GM20000 (cell line): ENCODE measurements at regions not wholly inside any gene's neighbourhood (a gene's known extent, or its start where the extent isn't known, plus 50 kb on each side); places are given as distances from the start of the nearest gene placed in this dataset.

Experiments
- DNase-seq: peaks from one replicate; pipeline ENCODE4 v3.0.0; 2012; ENCODE audit warnings: low spot score
- CTCF ChIP-seq: IDR thresholded peaks from 2 replicates; pipeline ENCODE4 v1.5.1; 2012; ENCODE audit warnings: mild to moderate bottlenecking, control low read depth; ENCODE audit errors: extremely low read depth, missing control alignments

DNA sequence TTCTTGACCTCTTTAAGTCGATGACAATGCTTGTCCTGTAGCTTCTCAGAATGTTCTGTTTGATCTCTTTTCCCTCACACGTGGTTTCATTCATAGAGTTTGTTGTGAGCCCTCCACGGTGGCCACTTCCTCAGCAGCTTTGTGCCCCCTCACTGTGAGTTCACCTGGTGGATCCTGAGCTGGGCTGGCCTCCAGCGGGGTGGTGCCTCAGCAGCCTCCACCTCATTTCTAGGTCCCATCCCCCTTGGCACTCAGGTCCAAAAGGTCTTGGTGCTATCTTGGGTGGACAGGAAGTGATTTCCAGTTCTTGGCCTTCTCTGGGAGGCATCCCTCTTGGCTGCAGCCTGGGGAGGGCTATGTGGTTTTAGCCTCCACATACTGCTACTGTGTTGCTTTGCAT is 203.2 kb upstream of the WSCD1 start:
- no peak for DNase-seq
- TF ChIP-seq CTCF, result no peak

DNA sequence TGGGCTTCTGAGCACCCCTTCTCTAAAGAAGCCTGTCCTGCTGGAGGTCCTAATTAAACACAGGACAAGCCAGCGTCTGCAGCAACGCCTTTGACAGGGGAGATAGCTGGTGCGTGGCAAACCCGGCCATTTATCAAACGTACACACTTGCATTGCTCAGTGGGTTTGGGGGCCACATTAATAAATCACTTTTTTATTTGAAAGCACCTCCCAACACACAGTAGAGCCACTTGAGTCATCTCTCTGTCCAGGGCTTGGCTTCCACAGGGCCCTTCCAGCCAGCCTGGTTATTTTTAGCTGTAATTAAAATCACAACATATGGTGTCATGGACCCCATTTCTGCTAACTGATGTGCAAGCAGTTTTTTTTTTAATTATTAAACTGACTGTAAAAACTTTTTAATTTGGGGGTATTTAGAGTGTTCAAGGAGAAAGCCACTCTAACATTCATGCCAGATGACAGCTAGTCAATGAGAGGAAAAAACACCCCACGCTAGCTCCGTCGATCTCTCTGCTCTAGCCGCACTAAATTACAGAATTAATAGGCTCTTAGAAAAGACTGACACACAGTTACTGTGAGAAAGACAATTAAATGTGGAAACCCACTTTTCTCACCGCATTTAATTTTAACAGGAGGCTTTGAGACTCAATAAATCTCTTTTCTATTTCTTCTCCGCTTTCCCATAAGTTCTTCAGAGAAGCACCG is 201.0 kb upstream of the WSCD1 start:
- no peak for DNase-seq
- TF ChIP-seq CTCF, result no peak

- TF ChIP-seq CTCF, result no peak
- DNase-seq, result no peak
Measured at GRCh38 chr17:5870231-5870953, 199.8 kb upstream of the WSCD1 start.

DNA sequence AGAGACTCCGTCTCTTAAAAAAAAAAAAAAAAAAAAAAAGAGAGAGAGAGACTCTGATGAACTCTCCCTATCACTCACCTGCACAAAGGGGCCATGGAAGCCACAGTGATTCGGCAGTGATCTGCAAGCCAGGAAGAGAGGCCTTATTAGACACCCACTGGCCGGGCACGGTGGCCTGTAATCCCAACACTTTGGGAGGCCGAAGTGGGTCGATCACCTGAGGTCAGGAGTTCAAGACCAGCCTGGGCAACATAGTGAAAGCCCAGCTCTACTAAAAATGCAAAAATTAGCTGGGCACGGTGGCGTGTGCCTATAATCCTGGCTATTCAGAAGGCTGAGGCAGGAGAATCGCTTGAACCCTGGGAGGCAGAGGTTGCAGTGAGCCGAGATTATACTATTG is 198.5 kb upstream of the WSCD1 start:
- no peak for DNase-seq
- no peak for TF ChIP-seq CTCF

- no peak for DNase-seq
- TF ChIP-seq CTCF, result no peak
Measured at GRCh38 chr17:5872831-5873230, 197.3 kb upstream of the WSCD1 start.

GRCh38 chr17:5873781-5874180 is 196.4 kb upstream of the WSCD1 start:
- no peak for DNase-seq

More at GRCh38 chr17:5873781-5874180, 196.4 kb upstream of the WSCD1 start:
- no peak for TF ChIP-seq CTCF
